RWPE1 (cell line): ENCODE measurements at regions not wholly inside any gene's neighbourhood (a gene's known extent, or its start where the extent isn't known, plus 50 kb on each side); places are given as distances from the start of the nearest gene placed in this dataset.

ENCODE experiments used
- CTCF ChIA-PET: fragments of 350-600 bp; sonication (Branson Sonifier 250); formaldehyde crosslinking; extraction: SDS; loops from one replicate; lab custom pipeline; 2021; lab: Yijun Ruan, JAX
- POLR2A ChIA-PET: fragments of 400-600 bp; formaldehyde crosslinking; extraction: SDS; loops from one replicate; lab custom pipeline; 2020; ENCODE audit warnings: antibody characterized with exemption; ENCODE audit not compliant: low non-redundant PET; lab: Yijun Ruan, JAX
- DNase-seq: peaks from one replicate; pipeline ENCODE4 v3.0.0; 2012; ENCODE audit warnings: low spot score
- H3K27ac ChIP-seq: fragments of 450-650 bp; 2 replicates; pipeline ENCODE4 v1.5.1; 2017
- CTCF ChIP-seq: fragments of 450-650 bp; conservative IDR thresholded peaks from 2 replicates; pipeline ENCODE4 v1.5.1; 2017; ENCODE audit warnings: low read depth, mild to moderate bottlenecking

DNA sequence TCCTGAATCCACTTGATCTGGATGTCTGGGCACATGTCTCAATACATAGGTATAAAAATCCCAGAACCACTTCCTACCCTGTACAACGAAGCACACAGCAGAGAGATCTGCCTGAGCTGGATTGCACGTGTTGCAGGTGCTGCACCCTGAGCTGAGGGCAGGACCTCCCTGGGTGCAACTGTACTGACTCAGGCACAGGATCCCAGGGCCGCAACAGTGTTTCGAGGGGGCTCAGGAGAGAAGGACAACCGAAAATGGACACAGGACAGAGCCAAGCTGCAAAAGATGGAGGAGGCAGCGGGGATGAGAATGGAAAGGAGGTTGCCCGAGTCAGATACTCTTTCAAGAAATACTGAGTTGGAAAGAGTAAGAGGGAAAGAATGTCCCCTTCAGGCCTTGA lies 354.1 kb downstream of the EIPR1 start:
- POLR2A ChIA-PET = no interaction called here
- no peak for TF ChIP-seq CTCF
- CTCF ChIA-PET = interaction anchor here (0.7 kb wide), 1 partner anchor 183 kb away, joined by 3 read pairs; no protein-coding TSS in a partner anchor
- no peak for DNase-seq
- H3K27ac ChIP-seq = no peak overlapping the region

GRCh38 chr2:3022841-3023372 lies 354.7 kb downstream of the EIPR1 start:
- no peak for TF ChIP-seq CTCF
- ChIA-PET POLR2A (no interaction called here), CTCF (interaction anchor here (0.7 kb wide), 1 partner anchor 184 kb away, joined by 3 read pairs; no protein-coding TSS in a partner anchor)
- no peak for DNase-seq
- no peak overlapping the region for H3K27ac ChIP-seq

DNA sequence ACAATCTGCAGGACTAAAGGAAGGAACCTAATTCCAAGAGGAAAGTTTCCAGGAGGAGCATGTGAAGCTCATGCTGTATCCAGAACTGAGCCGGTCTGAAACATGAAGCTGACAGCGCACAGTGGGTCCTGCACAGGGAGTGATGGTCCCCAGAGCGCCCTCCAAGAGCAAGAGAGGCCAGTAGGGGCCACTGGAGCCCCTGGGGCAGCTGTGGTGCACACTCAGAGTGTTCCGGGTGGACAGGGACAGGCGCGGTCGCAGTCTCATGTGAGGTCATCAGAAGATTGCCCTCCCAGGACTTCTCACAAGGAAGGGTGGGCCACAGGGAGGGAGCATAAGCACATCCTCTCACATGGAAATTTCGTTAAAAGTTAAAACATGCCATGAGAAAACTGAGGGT lies 355.9 kb downstream of the EIPR1 start:
- H3K27ac ChIP-seq = no peak overlapping the region
- DNase-seq = no peak
- ChIA-PET CTCF (no interaction called here), POLR2A (no interaction called here)
- TF ChIP-seq CTCF = no peak

DNA sequence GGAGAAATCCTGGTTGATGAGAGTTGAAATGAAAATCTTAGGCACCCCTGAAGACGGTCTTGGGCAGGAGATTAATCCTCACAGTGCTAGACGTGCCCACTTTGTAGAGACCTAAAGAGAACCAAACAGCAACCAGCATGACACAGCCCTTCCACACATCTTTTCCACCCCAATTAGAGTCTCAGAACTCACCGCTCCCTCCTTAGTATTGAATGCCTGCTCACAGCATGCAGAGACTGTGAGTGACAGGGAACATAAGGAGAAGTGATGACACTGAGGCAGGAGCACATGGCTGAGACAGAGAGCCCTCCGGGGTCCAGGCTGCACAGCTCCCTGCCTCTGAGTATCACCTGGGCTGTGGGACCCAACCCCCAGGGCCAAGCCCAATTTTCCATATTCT lies 367.6 kb downstream of the EIPR1 start:
- H3K27ac ChIP-seq = no peak overlapping the region
- CTCF ChIA-PET = no interaction called here
- no peak for TF ChIP-seq CTCF
- no peak for DNase-seq
- POLR2A ChIA-PET = no interaction called here

DNA sequence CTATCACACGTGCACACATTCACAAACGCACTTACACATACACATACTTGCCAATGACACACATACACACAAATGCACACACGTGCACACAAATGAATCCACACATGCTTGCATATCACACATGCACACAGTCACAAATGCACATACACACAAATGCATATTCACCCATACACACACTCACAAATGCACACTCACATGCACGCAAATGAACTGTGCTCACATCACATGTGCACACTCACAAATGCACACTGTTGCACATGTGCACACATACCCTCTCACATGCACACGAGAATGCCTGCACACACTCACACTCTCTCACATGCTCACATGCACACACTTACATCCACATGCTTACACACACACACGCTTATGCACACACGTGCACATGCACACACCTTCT lies 368.1 kb downstream of the EIPR1 start:
- ChIA-PET POLR2A (no interaction called here), CTCF (no interaction called here)
- no peak for DNase-seq
- no peak for TF ChIP-seq CTCF
- H3K27ac ChIP-seq = no peak overlapping the region

DNA sequence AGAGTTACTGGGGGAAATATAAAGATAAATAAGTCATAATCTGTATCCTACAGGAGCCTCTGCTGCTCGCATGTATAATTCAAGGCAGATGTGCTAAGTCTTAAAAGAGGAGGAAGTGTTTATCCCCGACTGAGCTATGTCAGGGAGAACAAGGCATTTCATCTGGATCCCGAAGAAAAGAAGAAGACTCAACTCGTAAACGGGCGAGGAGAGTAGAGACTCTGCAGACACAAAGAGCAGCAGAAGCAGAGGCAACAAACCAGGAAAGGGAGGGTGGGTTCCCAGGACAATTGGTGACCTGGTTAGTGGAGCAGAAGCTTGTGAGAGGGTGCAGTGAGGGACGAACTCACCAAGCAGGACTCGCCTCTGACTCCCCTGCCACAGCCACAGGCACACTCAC lies 368.6 kb downstream of the EIPR1 start:
- TF ChIP-seq CTCF = no peak
- DNase-seq = no peak
- no peak overlapping the region for H3K27ac ChIP-seq
- CTCF ChIA-PET = no interaction called here
- POLR2A ChIA-PET = no interaction called here
